ENCODE measurements at regions not wholly inside any gene's neighbourhood (a gene's known extent, or its start where the extent isn't known, plus 50 kb on each side); places are given as distances from the start of the nearest gene placed in this dataset.

GRCh38 chr4:41391271-41391670, 134.5 kb downstream of the UCHL1 start:
- no peak for DNase-seq

GRCh38 chr4:41394481-41394894, 137.8 kb downstream of the UCHL1 start:
- no peak for DNase-seq

- no peak for DNase-seq
Observed at GRCh38 chr4:41396214-41396613, 139.5 kb downstream of the UCHL1 start.

- DNase-seq, result no peak
Observed at GRCh38 chr4:41396869-41397268, 140.1 kb downstream of the UCHL1 start.

GRCh38 chr4:41399231-41399630, 138.7 kb upstream of the LIMCH1 start:
- DNase-seq, result no peak

- no peak for DNase-seq
Observed at GRCh38 chr4:41400296-41400695, 137.7 kb upstream of the LIMCH1 start.

- no peak for DNase-seq
Observed at GRCh38 chr4:41405464-41406112, 132.4 kb upstream of the LIMCH1 start.

- no peak for DNase-seq
Observed at GRCh38 chr4:41406113-41406516, 131.8 kb upstream of the LIMCH1 start.

GRCh38 chr4:41408150-41408549, 129.8 kb upstream of the LIMCH1 start:
- no peak for DNase-seq

- no peak for DNase-seq
Observed at GRCh38 chr4:41408859-41409593, 128.9 kb upstream of the LIMCH1 start.

GRCh38 chr4:41409594-41409895, 128.4 kb upstream of the LIMCH1 start:
- no peak for DNase-seq

GRCh38 chr4:41410049-41410448, 127.9 kb upstream of the LIMCH1 start:
- no peak for DNase-seq

- DNase-seq, result no peak
Observed at GRCh38 chr4:41413670-41414411, 124.1 kb upstream of the LIMCH1 start.

- DNase-seq, result no peak
Observed at GRCh38 chr4:41414412-41414779, 123.6 kb upstream of the LIMCH1 start.

- no peak for DNase-seq
Observed at GRCh38 chr4:41418444-41418843, 119.5 kb upstream of the LIMCH1 start.

GRCh38 chr4:41420541-41420940, 117.4 kb upstream of the LIMCH1 start:
- no peak for DNase-seq

- no peak for DNase-seq
Observed at GRCh38 chr4:41423117-41423516, 114.8 kb upstream of the LIMCH1 start.

GRCh38 chr4:41424522-41424921, 113.4 kb upstream of the LIMCH1 start:
- DNase-seq, result no peak

- no peak for DNase-seq
Observed at GRCh38 chr4:41425650-41426049, 112.3 kb upstream of the LIMCH1 start.

- no peak for DNase-seq
Observed at GRCh38 chr4:41426539-41426938, 111.4 kb upstream of the LIMCH1 start.

GRCh38 chr4:41427306-41427882, 110.6 kb upstream of the LIMCH1 start:
- no peak for DNase-seq

GRCh38 chr4:41427931-41428600, 109.9 kb upstream of the LIMCH1 start:
- DNase-seq, result no peak

- DNase-seq, result no peak
Observed at GRCh38 chr4:41428601-41429279, 109.2 kb upstream of the LIMCH1 start.

Data from NCI-H748 treated with DMSO at 0.1 percent for 48 hours (cell line).